ENCODE measurements at regions not wholly inside any gene's neighbourhood (a gene's known extent, or its start where the extent isn't known, plus 50 kb on each side); places are given as distances from the start of the nearest gene placed in this dataset.

- 80% methylated on average over 11 of the region's 11 CpGs; no CpG with 5 or more reads in 1 of the 2 experiments for WGBS, 2 experiments (ENCODE audit: extremely low coverage in 1 of 2, insufficient coverage in 1 of 2, insufficient read length in 1 of 2, insufficient replicate concordance in 2 of 2, low coverage in 1 of 2, low lambda C conversion rate in 2 of 2, missing lambda C conversion rate in 1 of 2)
- no peak overlapping the region for H2BK15ac ChIP-seq (ENCODE audit: low read length)
- no peak overlapping the region for H4K91ac ChIP-seq (replicated peaks; ENCODE audit: insufficient read length, low read length)
- H3K14ac ChIP-seq (ENCODE audit: insufficient read length) = no peak overlapping the region
- H3K9me3 ChIP-seq (ENCODE audit: insufficient read depth in 2 of 2, low read depth in 1 of 2, low read length in 1 of 2) = no peaks in the 10 kb centered on the region
- no peak overlapping the region for H4K5ac ChIP-seq (ENCODE audit: insufficient read length, low read depth, low read length)
- H3K56ac ChIP-seq (replicated peaks; ENCODE audit: insufficient read length, low read depth, low read length) = no peak overlapping the region
- no peaks in the 10 kb centered on the region for H3K79me1 ChIP-seq (ENCODE audit: low read depth, low read length)
- no peaks in the 10 kb centered on the region; a peak in 1 of 7 replicates for H3K27me3 ChIP-seq (replicated peaks in 1 of 4; ENCODE audit: control insufficient read depth in 3 of 4, extremely low read depth in 1 of 4, insufficient read depth in 3 of 4, low read length in 3 of 4)
- no peak for DNase-seq (ENCODE audit: low read depth in 1 of 2, low spot score in 2 of 2)
- H3K27ac ChIP-seq (ENCODE audit: low read depth, low read length) = no peak overlapping the region
- H3K23me2 ChIP-seq (ENCODE audit: low read depth, low read length) = no peaks in the 10 kb centered on the region
- no peaks in the 10 kb centered on the region for H3K36me3 ChIP-seq (ENCODE audit: control insufficient read depth in 2 of 4, insufficient read depth in 4 of 4, low read length in 3 of 4)
- ChIA-PET CTCF (ENCODE audit: partially characterized antibody) (interaction anchor here (1.9 to 6.2 kb wide), 2 partner anchors 14 to 55 kb away, joined by 5 to 39 read pairs; no protein-coding TSS in a partner anchor), POLR2A (ENCODE audit: partially characterized antibody) (interaction anchor here (1.3 kb wide), 1 partner anchor 100 kb away, joined by 4 read pairs; no protein-coding TSS in a partner anchor)
- TF ChIP-seq CBX5 (IDR thresholded peaks at IDR 0.05; ENCODE audit: low read depth, low read length) (no peak), USF2 (IDR thresholded peaks at IDR 0.05; ENCODE audit: low read length) (no peak), NANOG (IDR thresholded peaks at IDR 0.05; ENCODE audit: insufficient read depth, low read depth, low read length, poor library complexity, severe bottlenecking) (no peak), CHD2 (IDR thresholded peaks at IDR 0.05; ENCODE audit: low read length) (no peak), HDAC2 (IDR thresholded peaks at IDR 0.05; ENCODE audit: borderline replicate concordance in 1 of 2, low read depth in 2 of 2, low read length in 2 of 2) (no peak), ATF3 (IDR thresholded peaks at IDR 0.05; ENCODE audit: insufficient read depth, low read depth, low read length) (no peak), POLR2AphosphoS5 (IDR thresholded peaks at IDR 0.05; ENCODE audit: low read depth, low read length) (no peak), ASH2L (IDR thresholded peaks at IDR 0.05; ENCODE audit: low read length) (no peak), PHF8 (conservative IDR thresholded peaks at IDR 0.05; ENCODE audit: low read depth, low read length) (no peak), SIN3A (conservative IDR thresholded peaks at IDR 0.05 in 1 of 2, IDR thresholded peaks at IDR 0.05 in 1 of 2; ENCODE audit: low read depth in 1 of 2, low read length in 2 of 2) (no peak), SP1 (IDR thresholded peaks at IDR 0.05; ENCODE audit: low read depth, low read length) (no peak)
- no peak overlapping the region for H3K4ac ChIP-seq (replicated peaks; ENCODE audit: insufficient read length, low read depth, low read length)
- H3K79me2 ChIP-seq (ENCODE audit: control insufficient read depth in 1 of 2, insufficient read depth in 2 of 2, low read length in 2 of 2) = no peaks in the 10 kb centered on the region
- H2AFZ ChIP-seq (ENCODE audit: low read length) = no peak overlapping the region
- H3K23ac ChIP-seq (ENCODE audit: insufficient read length) = no peak overlapping the region
- no peaks in the 10 kb centered on the region for H3K4me1 ChIP-seq (replicated peaks in 1 of 4; ENCODE audit: control insufficient read depth in 3 of 4, insufficient read depth in 4 of 4, low read length in 3 of 4)
- H2AK5ac ChIP-seq (ENCODE audit: low read depth, low read length) = no peak overlapping the region
- H2BK12ac ChIP-seq (ENCODE audit: low read depth, low read length) = 0 out of 2 replicates have a peak overlapping the region, but pooled peaks have one; percentile 14
- H3K4me3 ChIP-seq (ENCODE audit: extremely low read depth in 1 of 4, insufficient read depth in 2 of 4, low read depth in 3 of 4, low read length in 4 of 4) = no peak overlapping the region
- no peak overlapping the region for H2BK20ac ChIP-seq (ENCODE audit: low read length)
- no peak overlapping the region for H3K4me2 ChIP-seq (ENCODE audit: insufficient read depth in 1 of 2, low read depth in 2 of 2, low read length in 2 of 2)
- H3K18ac ChIP-seq (ENCODE audit: extremely low read depth, low read length) = no peak overlapping the region; the same call in 1 of the 2 replicates
- FAIRE-seq = no peak
- H4K8ac ChIP-seq (ENCODE audit: extremely low read depth, insufficient read depth, low read length) = peak overlapping the region; percentile 11; the same call in 1 of the 2 replicates
- no peak overlapping the region for H2BK5ac ChIP-seq (ENCODE audit: low read depth, low read length)
- H4K20me1 ChIP-seq (replicated peaks in 1 of 2; ENCODE audit: control insufficient read depth in 1 of 2, insufficient read depth in 2 of 2, low read length in 2 of 2) = no peaks in the 10 kb centered on the region
- H3K9ac ChIP-seq (replicated peaks in 1 of 4; ENCODE audit: extremely low read depth in 1 of 4, low read depth in 3 of 4, low read length in 3 of 4) = no peak overlapping the region
- no peak overlapping the region for H2BK120ac ChIP-seq (replicated peaks; ENCODE audit: low read depth, low read length)
Measured at GRCh38 chr1:36664571-36665287, 182.0 kb upstream of the CSF3R start.

All from H1 (cell line).